Body of pancreas (tissue), 4 donors: ENCODE measurements at regions not wholly inside any gene's neighbourhood (a gene's known extent, or its start where the extent isn't known, plus 50 kb on each side); places are given as distances from the start of the nearest gene placed in this dataset.
"Not testable (repeated sequence)": the region's sequence is repeated elsewhere in the genome, so short reads cannot be mapped to it uniquely, and the experiment has no call there.

ENCODE experiments used
- POLR2A ChIP-seq, 3 donors: fragments of 450-650 bp; IDR thresholded peaks; one replicate each; pipeline ENCODE4 v1.6.1; 2016; ENCODE audit warnings: antibody characterized with exemption in 3 of 3, mild to moderate bottlenecking in 2 of 3
- TF ChIP-seq, protein P1 (sequence below), 7 experiments: fragments of 450-650 bp in 4 of 7; fragments of 200-600 bp in 3 of 7; sonication (generic) in 3 of 7; IDR thresholded peaks; one replicate each; pipeline ENCODE4 v1.5.1; 2016 to 2019; ENCODE audit warnings: antibody characterized with exemption in 7 of 7

GRCh38 chr14:21760360-21760759 is 86.7 kb upstream of the OR4E1 start:
- TF ChIP-seq, protein P1, sequence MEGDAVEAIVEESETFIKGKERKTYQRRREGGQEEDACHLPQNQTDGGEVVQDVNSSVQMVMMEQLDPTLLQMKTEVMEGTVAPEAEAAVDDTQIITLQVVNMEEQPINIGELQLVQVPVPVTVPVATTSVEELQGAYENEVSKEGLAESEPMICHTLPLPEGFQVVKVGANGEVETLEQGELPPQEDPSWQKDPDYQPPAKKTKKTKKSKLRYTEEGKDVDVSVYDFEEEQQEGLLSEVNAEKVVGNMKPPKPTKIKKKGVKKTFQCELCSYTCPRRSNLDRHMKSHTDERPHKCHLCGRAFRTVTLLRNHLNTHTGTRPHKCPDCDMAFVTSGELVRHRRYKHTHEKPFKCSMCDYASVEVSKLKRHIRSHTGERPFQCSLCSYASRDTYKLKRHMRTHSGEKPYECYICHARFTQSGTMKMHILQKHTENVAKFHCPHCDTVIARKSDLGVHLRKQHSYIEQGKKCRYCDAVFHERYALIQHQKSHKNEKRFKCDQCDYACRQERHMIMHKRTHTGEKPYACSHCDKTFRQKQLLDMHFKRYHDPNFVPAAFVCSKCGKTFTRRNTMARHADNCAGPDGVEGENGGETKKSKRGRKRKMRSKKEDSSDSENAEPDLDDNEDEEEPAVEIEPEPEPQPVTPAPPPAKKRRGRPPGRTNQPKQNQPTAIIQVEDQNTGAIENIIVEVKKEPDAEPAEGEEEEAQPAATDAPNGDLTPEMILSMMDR (IDR thresholded peaks at IDR 0.05), result not testable (repeated sequence)
- not testable (repeated sequence) for TF ChIP-seq POLR2A (IDR thresholded peaks at IDR 0.05)
